Stimulated activated naive CD8-positive, alpha-beta T cell treated with anti-CD3 and anti-CD28 coated beads, Interleukin-15, Interleukin-2, amounts not matched to agents 100 U/mL and 50 U/mL, for 24 hours (primary cell): ENCODE measurements at regions not wholly inside any gene's neighbourhood (a gene's known extent, or its start where the extent isn't known, plus 50 kb on each side); places are given as distances from the start of the nearest gene placed in this dataset.
A peak's percentile ranks its signal among the peaks of the same experiment; 100 is the strongest.

Experiments
- ATAC-seq: fragments of 150-1000 bp; cut with Tn5 transposase; one replicate; pipeline ENCODE4 v1.10.0; 2021
- DNase-seq: peaks from one replicate; pipeline ENCODE4 v3.0.0; 2021

- DNase-seq (no peak), ATAC-seq (no peak)
These were observed 54.2 kb downstream of the TMEM100 start for GRCh38 chr17:55668312-55668920.

DNA sequence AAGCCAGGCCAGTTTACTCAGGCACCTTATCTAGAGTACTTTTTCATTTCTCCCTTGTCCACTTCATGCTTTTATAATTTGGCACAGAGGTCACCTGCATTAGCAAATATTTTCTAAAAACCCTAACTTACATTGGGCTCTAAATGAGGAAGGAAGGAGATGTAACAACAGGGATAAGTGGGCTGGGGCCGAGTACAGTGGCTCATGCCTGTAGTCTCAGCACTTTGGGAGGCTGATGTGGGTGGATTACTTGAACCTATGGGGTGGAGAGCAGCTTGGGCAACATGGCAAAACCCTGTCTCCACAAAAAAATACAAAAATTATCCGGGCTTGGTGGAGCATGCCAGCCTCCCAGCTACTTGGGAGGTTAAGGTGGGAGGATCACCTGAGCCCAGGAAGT, 55.9 kb downstream of the TMEM100 start:
- no peak for DNase-seq
- no peak for ATAC-seq

- DNase-seq (no peak), ATAC-seq (peak; percentile 36)
These were observed 58.4 kb downstream of the TMEM100 start for GRCh38 chr17:55664287-55664686.

GRCh38 chr17:55663400-55663799, 59.3 kb downstream of the TMEM100 start:
- no peak for DNase-seq
- ATAC-seq = no peak

- ATAC-seq = no peak
- DNase-seq = no peak
These were observed 60.5 kb downstream of the TMEM100 start for GRCh38 chr17:55661963-55662834.

GRCh38 chr17:55661256-55661758, 61.4 kb downstream of the TMEM100 start:
- no peak for ATAC-seq
- no peak for DNase-seq

DNA sequence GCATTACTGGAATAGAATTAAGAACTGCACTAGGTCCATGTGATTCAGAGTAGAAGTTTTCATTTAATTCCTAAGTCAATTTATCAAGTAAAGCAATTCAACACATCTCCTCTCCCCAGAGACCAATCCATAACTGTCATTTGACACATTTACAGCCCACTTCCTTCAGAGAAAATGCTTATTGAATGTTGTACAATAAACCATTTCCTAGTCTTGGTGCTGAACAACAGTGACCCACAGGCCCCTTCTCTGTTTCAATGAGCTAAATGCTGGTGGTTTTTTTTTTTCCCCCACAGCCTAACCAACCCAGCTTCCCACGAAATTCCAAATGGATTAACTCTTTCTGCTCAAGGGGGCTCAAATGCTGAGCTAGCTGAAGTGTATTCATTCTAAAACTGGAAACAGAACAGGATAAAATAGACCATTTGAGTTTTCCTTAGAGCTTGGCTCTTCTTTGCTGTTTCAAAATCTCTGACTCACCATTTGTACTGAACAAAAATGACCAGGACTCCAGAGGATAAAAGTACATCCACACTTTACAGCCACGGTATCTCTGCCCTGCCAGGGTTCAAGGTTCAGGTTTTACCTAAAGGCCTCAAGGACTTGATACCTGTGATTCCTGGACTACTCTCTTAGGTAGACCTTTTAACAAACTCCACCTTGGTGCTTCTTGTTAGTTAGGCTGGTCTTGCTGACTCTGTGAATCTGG, 62.3 kb downstream of the TMEM100 start:
- ATAC-seq = no peak
- DNase-seq = no peak

GRCh38 chr17:55659661-55660060, 63.0 kb downstream of the TMEM100 start:
- no peak for ATAC-seq
- DNase-seq = no peak

- no peak for ATAC-seq
These were observed 66.9 kb downstream of the TMEM100 start for GRCh38 chr17:55655777-55656176.

GRCh38 chr17:55654821-55655220, 67.8 kb downstream of the TMEM100 start:
- DNase-seq = no peak
- no peak for ATAC-seq

More at GRCh38 chr17:55655777-55656176, 66.9 kb downstream of the TMEM100 start:
- no peak for DNase-seq

DNA sequence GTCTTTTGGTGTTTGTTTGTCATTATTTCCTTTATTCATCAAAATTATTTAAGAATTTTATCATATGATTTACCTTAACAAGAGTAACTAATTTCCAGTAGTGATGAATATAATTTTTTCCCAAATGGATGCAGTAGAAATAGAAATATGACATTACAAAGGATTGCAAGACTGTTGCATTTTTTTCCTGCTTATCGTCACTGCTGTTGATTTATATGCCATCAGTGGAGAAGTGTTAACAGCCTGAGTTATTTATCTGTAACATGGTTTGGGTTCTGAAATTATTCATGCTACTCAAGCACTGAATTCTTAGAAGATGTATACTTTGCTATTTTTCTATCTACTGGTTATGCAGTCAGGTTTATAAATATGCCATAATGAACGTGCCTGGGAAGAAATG, 68.6 kb downstream of the TMEM100 start:
- ATAC-seq (no peak), DNase-seq (no peak)

GRCh38 chr17:55652825-55653224, 69.8 kb downstream of the TMEM100 start:
- ATAC-seq (no peak), DNase-seq (no peak)

DNA sequence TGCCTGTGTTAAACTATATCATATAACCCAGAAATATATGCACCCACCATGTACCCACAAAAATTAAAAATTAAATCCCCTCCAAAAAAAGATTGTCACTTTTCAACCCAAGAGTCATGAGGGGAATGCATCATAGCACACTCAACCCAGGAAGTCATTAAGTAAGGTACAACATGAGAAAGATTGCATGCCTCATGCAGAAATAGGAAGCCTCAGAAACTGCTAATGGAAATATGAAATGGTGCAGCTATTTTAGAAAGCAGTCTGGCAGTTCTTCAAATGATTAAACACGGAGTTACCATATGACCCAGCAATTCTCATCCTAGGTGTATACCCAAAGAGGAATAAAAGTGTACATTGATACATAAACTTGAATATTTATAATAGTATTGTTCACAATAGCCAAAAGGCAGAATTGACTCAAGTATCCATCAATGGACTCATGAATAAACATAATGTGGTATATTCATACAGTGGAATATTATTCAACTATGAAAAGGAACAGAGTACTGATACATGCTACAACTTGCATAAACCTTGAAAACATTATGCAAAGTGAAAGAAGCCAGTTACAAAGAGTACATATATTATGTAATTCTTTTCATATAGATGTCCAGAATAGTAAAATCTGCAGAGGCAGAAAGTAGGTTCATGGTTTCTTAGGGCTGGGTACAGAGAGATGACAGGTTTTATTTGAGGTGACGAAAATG, 70.4 kb downstream of the TMEM100 start:
- no peak for DNase-seq
- no peak for ATAC-seq

- no peak for ATAC-seq
- no peak for DNase-seq
These were observed 72.6 kb downstream of the TMEM100 start for GRCh38 chr17:55649957-55650597.

DNA sequence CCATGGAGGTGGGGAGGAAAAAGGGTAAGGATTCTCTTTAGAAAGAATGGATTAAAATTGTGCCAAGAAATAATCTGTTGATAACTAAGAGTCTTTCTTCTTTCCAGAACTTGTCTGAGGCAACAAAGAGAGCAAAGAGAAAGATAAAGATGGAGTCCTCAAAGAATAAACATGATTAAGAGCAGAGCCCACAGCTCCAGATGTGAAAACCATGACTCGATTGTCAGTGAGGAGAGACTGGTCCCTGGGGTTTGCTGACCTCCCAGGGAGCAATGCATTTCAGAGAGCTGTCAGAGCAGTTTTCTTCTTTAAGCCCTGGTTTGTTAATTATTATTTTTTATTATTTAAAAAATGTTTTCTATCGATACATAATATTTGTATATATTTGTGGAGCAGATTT, 74.6 kb downstream of the TMEM100 start:
- ATAC-seq (no peak), DNase-seq (no peak)

GRCh38 chr17:55645361-55645760, 77.3 kb downstream of the TMEM100 start:
- ATAC-seq (no peak), DNase-seq (no peak)

DNA sequence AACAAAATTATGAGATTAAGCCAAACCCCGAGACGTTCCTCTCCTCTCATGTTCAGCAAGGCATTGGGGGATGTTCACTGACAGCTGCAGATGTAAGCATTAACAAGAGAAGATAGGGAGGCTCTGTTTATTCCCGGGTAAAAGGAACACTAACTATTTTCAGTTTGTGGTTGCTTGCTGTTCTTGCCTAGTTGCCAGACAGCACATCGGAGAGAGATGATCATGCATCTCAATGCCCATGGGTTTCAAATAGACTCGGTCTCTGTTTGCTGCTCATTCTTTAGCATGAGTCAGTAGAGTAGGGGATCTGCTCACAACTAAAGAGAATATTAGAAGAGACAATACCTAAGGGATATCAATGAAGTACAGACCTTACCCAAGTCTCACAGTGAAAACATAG, 78.3 kb downstream of the TMEM100 start:
- ATAC-seq (no peak), DNase-seq (no peak)

DNA sequence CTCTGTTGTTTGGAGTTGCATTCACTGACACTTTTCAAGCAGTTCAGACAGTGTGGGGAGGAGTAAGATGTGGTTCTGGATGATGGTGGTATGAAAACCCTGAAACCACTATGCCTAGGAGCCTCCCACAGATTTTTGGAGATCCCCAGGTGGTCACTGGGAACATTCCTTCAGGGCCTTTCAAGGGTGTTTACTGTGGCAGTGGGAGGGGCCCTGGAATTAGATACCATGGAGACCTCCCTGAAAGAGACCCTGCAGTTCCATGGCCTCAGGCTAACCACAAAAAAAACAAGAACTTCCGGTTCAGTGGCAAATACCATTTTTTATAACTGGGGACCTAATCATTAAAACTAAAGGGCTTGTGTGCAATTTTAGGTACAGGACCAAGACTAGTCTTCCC, 79.9 kb downstream of the TMEM100 start:
- no peak for ATAC-seq
- DNase-seq = no peak

DNA sequence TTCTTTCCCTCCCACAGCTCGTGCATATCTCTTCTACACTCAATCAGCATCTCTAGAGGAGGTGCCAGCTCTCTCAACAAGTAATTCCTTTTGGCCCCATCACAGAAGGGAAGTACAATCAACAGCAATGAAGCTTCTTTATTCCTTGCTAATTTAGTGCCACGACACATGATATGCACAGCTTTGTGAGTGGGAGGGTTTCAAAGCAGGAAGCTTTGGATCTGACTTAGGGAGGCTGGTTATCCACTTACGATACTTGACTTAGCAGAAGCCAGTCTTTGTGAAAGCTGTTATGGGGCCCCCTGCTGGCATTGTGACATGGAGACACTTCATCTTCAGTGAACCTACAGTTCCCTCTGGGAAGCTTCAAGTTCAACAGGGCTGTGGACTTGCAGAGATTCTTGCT, 81.0 kb downstream of the TMEM100 start:
- DNase-seq (peak; percentile 34), ATAC-seq (no peak)

- ATAC-seq (no peak), DNase-seq (no peak)
These were observed 83.6 kb downstream of the TMEM100 start for GRCh38 chr17:55639096-55639495.

DNA sequence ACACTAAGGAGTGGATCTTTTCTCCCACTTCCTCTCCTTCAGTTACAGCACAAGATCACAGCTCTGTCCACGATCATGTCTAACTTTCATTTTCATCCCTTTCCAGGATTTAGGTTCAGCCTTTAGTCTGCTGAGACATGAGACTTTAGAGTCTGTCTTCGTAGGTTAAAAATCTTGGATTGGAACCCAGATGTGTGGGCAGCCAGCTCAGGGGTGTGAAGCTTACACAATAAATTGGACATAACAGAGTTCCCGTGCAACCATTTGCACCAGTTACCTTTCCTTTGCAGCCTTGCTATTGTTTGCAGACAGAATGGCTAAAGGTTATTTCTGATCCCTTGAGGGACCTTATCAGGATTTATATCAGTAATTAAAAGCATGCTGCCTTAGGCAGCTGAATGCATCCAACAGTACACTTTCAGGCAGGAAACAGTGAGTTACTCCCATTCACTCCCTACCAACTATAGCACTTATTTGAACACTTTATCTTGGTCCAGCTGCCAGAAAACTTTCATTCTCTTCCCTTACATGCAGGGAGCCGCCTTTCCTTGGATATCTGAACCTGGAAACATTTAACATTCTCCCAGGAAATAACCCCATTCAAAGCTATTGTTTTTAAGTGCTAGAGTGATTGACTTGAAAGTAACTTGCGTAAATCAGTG, 87.3 kb downstream of the TMEM100 start:
- DNase-seq = no peak
- ATAC-seq = no peak
